Cardiac fibroblast (primary cell): ENCODE measurements at regions not wholly inside any gene's neighbourhood (a gene's known extent, or its start where the extent isn't known, plus 50 kb on each side); places are given as distances from the start of the nearest gene placed in this dataset.

ENCODE experiments used
- DNase-seq, 2 donors: peaks; one replicate each; pipeline versions ENCODE4 v3.0.0 to v3.0.0-alpha.2; 2010; ENCODE audit warnings: low read depth in 2 of 2
- H3K4me3 ChIP-seq, 2 donors: replicated peaks in 1 of 2; 1 replicate in 1 of 2; 2 replicates in 1 of 2; pipeline ENCODE4 v1.5.1; 2011; ENCODE audit warnings: low read depth in 2 of 2, low read length in 2 of 2, mild to moderate bottlenecking in 2 of 2, moderate library complexity in 1 of 2
- TF ChIP-seq, protein P1 (sequence below): IDR thresholded peaks from one replicate; pipeline ENCODE4 v1.5.1; 2011; ENCODE audit warnings: low read depth, mild to moderate bottlenecking, low read length, inconsistent platforms

DNA sequence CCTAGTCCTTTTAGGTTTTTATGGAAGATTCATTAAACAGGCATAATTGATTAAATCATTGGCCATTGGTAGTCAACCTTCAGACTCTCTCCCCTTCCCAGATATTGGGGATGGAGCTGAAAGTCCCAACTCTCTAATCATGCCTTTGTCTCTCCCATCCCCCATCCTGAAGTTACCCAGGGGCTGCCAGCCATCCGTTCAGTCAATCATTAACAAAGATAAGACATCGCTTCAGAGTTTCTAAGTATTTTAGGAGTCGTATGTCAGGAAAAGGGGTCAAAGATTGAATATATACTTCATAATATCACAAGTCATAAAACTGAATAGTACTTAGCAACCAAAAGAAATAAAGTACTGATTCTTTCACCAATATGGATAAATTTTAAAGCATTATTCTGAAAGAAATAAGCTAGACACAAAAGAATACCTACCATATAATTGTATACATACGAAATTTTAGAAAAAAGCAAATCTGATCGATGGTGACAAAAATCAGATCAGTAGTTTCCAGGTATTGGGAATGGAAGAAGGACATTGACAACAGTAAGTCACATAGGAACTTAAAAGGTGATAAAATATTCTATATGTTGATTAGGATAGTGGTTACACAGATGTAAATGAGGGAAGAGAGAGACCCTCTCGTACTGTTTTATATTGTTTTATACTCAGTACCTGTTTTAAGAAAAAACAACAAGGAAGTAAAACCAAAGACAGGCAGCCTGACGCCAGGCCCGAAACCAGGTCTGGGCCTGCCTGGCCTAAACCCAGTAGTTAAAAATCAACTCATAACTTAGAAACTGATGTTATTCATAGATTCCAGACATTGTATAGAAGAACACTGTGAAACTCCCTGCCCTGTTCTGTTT lies 414.4 kb downstream of the DAD1 start:
- DNase-seq, result no peak
- H3K4me3 ChIP-seq, result no peak overlapping the region
- TF ChIP-seq, protein P1, sequence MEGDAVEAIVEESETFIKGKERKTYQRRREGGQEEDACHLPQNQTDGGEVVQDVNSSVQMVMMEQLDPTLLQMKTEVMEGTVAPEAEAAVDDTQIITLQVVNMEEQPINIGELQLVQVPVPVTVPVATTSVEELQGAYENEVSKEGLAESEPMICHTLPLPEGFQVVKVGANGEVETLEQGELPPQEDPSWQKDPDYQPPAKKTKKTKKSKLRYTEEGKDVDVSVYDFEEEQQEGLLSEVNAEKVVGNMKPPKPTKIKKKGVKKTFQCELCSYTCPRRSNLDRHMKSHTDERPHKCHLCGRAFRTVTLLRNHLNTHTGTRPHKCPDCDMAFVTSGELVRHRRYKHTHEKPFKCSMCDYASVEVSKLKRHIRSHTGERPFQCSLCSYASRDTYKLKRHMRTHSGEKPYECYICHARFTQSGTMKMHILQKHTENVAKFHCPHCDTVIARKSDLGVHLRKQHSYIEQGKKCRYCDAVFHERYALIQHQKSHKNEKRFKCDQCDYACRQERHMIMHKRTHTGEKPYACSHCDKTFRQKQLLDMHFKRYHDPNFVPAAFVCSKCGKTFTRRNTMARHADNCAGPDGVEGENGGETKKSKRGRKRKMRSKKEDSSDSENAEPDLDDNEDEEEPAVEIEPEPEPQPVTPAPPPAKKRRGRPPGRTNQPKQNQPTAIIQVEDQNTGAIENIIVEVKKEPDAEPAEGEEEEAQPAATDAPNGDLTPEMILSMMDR, result no peak

DNA sequence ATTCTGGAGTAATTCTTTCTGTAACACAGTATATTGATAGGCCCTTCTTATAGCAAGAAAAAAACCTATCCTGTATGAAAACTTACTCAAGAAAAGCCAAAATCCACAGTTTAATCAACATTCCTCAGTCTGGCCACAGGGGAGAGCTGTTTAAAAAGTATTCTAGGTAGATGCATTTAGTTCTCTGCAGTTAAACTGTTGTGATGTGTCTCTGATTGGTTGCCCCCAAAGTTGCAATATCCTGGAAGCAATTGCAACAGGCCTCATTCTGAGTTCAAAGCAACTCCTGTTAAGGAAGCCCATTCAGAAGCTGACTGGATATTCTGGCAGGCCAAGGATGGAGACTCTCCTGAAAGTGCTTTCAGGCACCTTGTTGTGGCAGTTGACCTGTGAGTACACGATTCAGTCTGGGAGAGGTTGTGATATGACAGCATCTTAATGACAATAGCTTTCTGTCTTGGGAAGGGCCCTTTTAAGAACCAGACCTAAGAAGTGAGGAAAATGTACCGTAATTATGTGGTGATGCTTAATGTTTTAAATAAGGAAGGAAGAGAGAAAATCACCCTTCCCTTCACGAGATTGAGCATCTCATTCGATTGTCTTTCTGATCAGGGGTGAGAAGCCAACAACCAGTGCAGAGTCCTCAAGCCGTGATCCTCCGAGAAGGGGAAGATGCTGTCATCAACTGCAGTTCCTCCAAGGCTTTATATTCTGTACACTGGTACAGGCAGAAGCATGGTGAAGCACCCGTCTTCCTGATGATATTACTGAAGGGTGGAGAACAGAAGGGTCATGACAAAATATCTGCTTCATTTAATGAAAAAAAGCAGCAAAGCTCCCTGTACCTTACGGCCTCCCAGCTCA lies 420.7 kb downstream of the DAD1 start:
- TF ChIP-seq, protein P1, result no peak
- H3K4me3 ChIP-seq, result no peak overlapping the region
- DNase-seq, result peak in 1 of 2 donors; percentile 26

DNA sequence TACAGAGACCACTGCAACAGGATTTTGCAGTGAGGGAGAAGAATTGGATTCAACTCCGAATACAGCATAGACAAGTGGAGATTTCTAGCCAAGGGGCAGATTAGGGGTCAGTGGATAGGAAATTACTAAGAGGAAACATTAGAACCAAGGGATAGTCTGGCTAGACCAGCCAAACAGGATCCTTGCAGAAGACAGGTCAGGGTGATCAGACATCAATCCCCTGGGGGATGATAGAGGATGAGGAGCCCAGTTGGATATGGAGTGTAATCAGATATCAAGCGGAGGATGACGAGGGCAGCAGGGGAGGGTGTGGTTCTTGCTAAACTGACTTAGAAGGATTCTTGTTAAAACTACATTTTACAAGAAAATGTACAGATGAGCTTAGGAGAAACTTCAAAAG lies 424.4 kb downstream of the DAD1 start:
- DNase-seq, result no peak

DNA sequence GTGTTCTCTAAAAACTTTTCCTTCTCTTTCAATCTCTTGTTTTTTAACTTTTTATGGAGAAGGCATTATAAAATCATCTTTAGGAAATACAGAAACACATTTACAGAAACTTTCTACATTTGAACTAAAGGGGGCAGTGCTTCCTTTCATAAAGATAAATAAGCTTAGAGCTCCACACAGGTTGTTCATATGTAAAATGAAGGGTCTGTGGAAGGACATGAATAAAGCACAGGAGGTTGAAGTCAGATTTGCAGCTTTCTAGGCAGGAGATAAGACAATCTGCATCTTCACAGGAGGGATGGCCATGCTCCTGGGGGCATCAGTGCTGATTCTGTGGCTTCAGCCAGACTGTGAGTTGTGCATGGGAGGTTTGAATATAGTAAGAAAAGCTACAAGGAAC lies 426.0 kb downstream of the DAD1 start:
- peak in 1 of 2 donors; percentile 32 for DNase-seq
- TF ChIP-seq, protein P1, result peak; percentile 17
- no peak overlapping the region for H3K4me3 ChIP-seq

More for the DNA sequence above, 424.4 kb downstream of the DAD1 start:
- H3K4me3 ChIP-seq, result no peak overlapping the region
- TF ChIP-seq, protein P1, result no peak

DNA sequence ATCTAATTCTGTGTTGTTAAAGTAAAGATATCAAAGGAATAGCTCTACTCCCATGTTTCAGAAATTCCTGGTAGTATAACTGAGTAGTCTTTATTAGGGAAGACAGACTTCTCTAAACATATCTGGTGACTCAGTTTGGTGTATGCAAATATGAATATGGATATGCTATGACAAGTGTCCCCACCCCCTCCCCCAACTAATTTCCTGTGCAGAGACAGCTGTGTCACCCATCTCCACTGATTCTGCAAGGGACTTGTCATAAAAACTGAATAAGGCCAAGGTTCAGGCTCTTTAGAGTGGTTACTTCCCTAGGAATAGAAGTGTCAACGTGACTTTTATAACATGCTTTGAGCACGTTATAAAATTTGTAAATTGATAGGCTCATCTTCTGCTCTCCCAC lies 429.1 kb downstream of the DAD1 start:
- no peak overlapping the region for H3K4me3 ChIP-seq
- no peak for DNase-seq
- TF ChIP-seq, protein P1, result no peak

DNA sequence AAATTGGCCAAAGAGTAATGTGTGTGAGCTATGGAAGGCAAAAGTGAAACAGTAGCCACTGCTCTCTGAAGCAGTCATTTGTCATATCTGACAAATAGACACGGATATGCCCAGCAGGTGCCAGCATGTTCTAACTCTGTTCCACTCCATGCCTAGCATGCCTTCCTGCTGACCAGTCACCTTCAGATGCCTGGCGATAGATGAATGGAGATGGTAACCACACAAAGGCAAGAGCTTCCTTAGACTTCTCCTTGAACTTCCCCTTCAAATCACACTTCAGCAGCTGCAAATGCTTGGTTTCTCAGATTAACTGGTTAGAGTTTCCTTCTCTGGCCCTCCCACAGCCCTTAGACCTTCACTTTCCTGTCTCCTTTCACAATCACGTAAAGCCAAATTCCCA lies 429.9 kb downstream of the DAD1 start:
- DNase-seq, result no peak
- H3K4me3 ChIP-seq, result no peak overlapping the region
- TF ChIP-seq, protein P1, result no peak
